Fibroblast of skin of right biceps (primary cell): ENCODE measurements at regions not wholly inside any gene's neighbourhood (a gene's known extent, or its start where the extent isn't known, plus 50 kb on each side); places are given as distances from the start of the nearest gene placed in this dataset.
A peak's percentile ranks its signal among the peaks of the same experiment; 100 is the strongest.
"Not testable (repeated sequence)": the region's sequence is repeated elsewhere in the genome, so short reads cannot be mapped to it uniquely, and the experiment has no call there.

Experiments
- DNase-seq: peaks from one replicate; pipeline ENCODE4 v3.0.0-alpha.2; 2013

GRCh38 chr4:174066611-174067205 is 216.8 kb downstream of the FBXO8 start:
- DNase-seq, result no peak

- no peak for DNase-seq
Observed at GRCh38 chr4:174062831-174063230, 220.6 kb downstream of the FBXO8 start.

- DNase-seq, result no peak
Observed at GRCh38 chr4:174061026-174061425, 222.4 kb downstream of the FBXO8 start.

- DNase-seq, result no peak
Observed at GRCh38 chr4:174058846-174059245, 224.6 kb downstream of the FBXO8 start.

- no peak for DNase-seq
Observed at GRCh38 chr4:174056959-174057358, 226.5 kb downstream of the FBXO8 start.

GRCh38 chr4:174055344-174055743 is 228.1 kb downstream of the FBXO8 start:
- no peak for DNase-seq

GRCh38 chr4:174053895-174054294 is 229.6 kb downstream of the FBXO8 start:
- DNase-seq, result no peak

GRCh38 chr4:174047363-174047762 is 236.1 kb downstream of the FBXO8 start:
- no peak for DNase-seq

GRCh38 chr4:174045829-174046228 is 237.6 kb downstream of the FBXO8 start:
- not testable (repeated sequence) for DNase-seq

GRCh38 chr4:174045381-174045780 is 238.1 kb downstream of the FBXO8 start:
- no peak for DNase-seq

- no peak for DNase-seq
Observed at GRCh38 chr4:174041555-174042105, 241.8 kb downstream of the FBXO8 start.

- no peak for DNase-seq
Observed at GRCh38 chr4:174040287-174040686, 243.2 kb downstream of the FBXO8 start.

GRCh38 chr4:174038481-174038880 is 245.0 kb downstream of the FBXO8 start:
- DNase-seq, result no peak

GRCh38 chr4:174037631-174038030 is 245.8 kb downstream of the FBXO8 start:
- DNase-seq, result no peak

- no peak for DNase-seq
Observed at GRCh38 chr4:174037049-174037448, 246.4 kb downstream of the FBXO8 start.

- no peak for DNase-seq
Observed at GRCh38 chr4:174036576-174036975, 246.9 kb downstream of the FBXO8 start.

GRCh38 chr4:174036111-174036510 is 247.4 kb downstream of the FBXO8 start:
- DNase-seq, result peak; percentile 22

- peak; percentile 30 for DNase-seq
Observed at GRCh38 chr4:174023641-174024040, 259.8 kb downstream of the FBXO8 start.

GRCh38 chr4:174018236-174018635 is 265.2 kb downstream of the FBXO8 start:
- DNase-seq, result no peak

- no peak for DNase-seq
Observed at GRCh38 chr4:174016251-174016650, 267.2 kb downstream of the FBXO8 start.

GRCh38 chr4:174012886-174013259 is 270.6 kb downstream of the FBXO8 start:
- no peak for DNase-seq

- peak; percentile 28 for DNase-seq
Observed at GRCh38 chr4:174012135-174012885, 271.2 kb downstream of the FBXO8 start.

- no peak for DNase-seq
Observed at GRCh38 chr4:174010547-174010946, 272.9 kb downstream of the FBXO8 start.

- DNase-seq, result no peak
Observed at GRCh38 chr4:174009686-174010451, 273.6 kb downstream of the FBXO8 start.
